Psoas muscle (tissue), 7 donors: ENCODE measurements at regions not wholly inside any gene's neighbourhood (a gene's known extent, or its start where the extent isn't known, plus 50 kb on each side); places are given as distances from the start of the nearest gene placed in this dataset.
A peak's percentile ranks its signal among the peaks of the same experiment; 100 is the strongest.
"Not testable (repeated sequence)": the region's sequence is repeated elsewhere in the genome, so short reads cannot be mapped to it uniquely, and the experiment has no call there.

Experiments used
- ATAC-seq, 4 donors: fragments of 200-7000 bp; cut with Tn5 transposase; one replicate each; pipeline ENCODE4 v1.9.1; 2020; ENCODE audit warnings: moderate library complexity in 3 of 4, mild to moderate bottlenecking in 2 of 4
- DNase-seq, 2 donors: peaks; one replicate each; pipeline ENCODE4 v3.0.0-alpha.2; 2020
- H3K27ac ChIP-seq: fragments of 200-600 bp; one replicate; pipeline ENCODE4 v1.8.0; 2022
- H3K27me3 ChIP-seq, 3 donors: fragments of 200-600 bp in 1 of 3; one replicate each; pipeline versions ENCODE4 v1.6.1 to v1.8.0; 2013 to 2022; ENCODE audit warnings: low read length in 2 of 3, mild to moderate bottlenecking in 2 of 3, moderate library complexity in 1 of 3; ENCODE audit not compliant: insufficient read depth in 3 of 3
- H3K36me3 ChIP-seq, 2 donors: fragments of 200-600 bp in 1 of 2; one replicate each; pipeline versions ENCODE4 v1.6.1 to v1.8.0; 2013 to 2022; ENCODE audit warnings: low read depth in 1 of 2, mild to moderate bottlenecking in 1 of 2, moderate library complexity in 1 of 2; ENCODE audit not compliant: insufficient read depth in 1 of 2
- H3K4me1 ChIP-seq: fragments of 200-600 bp; one replicate; pipeline ENCODE4 v1.8.0; 2022
- H3K4me3 ChIP-seq: fragments of 200-600 bp; one replicate; pipeline ENCODE4 v1.8.0; 2022; ENCODE audit warnings: mild to moderate bottlenecking
- H3K9me3 ChIP-seq: fragments of 200-600 bp; one replicate; pipeline ENCODE4 v1.8.0; 2022
- WGBS, 3 donors: extraction: QIAGEN DNeasy Blood & Tissue Kit; methylation state at CpG; one replicate each; pipeline versions ENCODE4 v1.1.6 to v1.1.7; 2013; 5-methylcytosine and 5-hydroxymethylcytosine counted together
- intact Hi-C, 2 donors: fragments of 100-400 bp; cut with DNase I; formaldehyde crosslinking; loops; one replicate each; pipeline versions ENCODE4 v1.11.0 to v1.14.2; 2022
- TF ChIP-seq, protein P1 (sequence below): fragments of 200-600 bp; IDR thresholded peaks from one replicate; pipeline ENCODE4 v1.8.0; 2022; ENCODE audit warnings: antibody characterized with exemption
- donor health status: healthy with polysubstance abuse.
- donor health status: DM: no; HTN: no; CAD: no; lungs with moderate emphysema.
- donor health status: Bipolar disorder and iron deficiency.
- donor health status: healthy.
- donor health status: DM: yes; HTN: yes; CAD: no.
- donor health status: DM: no; HTN: no; CAD: no.
- donor health status: DM: yes; HTN: yes; CAD: no.

DNA sequence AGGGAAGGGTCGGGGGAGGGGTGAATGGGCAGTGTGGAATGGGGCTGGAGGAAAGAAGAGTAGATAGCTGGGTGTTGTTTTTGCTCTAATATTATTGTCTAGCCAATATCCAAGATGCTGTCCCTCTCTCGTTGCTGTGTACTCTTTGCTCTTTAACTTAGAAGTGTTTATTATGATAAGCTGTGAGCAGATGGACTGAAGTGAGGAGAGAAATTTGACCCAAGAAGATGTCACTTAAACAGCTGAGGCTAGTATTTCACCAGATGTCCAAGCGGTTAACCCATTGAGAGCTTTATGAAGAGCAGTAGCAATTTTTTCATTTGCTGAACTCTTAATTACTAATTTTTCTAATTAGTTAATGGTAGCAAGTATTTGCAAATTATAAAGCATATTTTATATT lies 212.2 kb upstream of the TP63 start:
- intact Hi-C loops, result no loop called here
- H3K4me1 ChIP-seq, result peaks cover 15% of the 10 kb centered on the region
- H3K27ac ChIP-seq, result peak overlapping the region; percentile 81
- H3K27me3 ChIP-seq, result no peaks in the 10 kb centered on the region
- peak; percentile 82 to 94 (median 90) for ATAC-seq
- no peaks in the 10 kb centered on the region for H3K36me3 ChIP-seq
- TF ChIP-seq, protein P1, sequence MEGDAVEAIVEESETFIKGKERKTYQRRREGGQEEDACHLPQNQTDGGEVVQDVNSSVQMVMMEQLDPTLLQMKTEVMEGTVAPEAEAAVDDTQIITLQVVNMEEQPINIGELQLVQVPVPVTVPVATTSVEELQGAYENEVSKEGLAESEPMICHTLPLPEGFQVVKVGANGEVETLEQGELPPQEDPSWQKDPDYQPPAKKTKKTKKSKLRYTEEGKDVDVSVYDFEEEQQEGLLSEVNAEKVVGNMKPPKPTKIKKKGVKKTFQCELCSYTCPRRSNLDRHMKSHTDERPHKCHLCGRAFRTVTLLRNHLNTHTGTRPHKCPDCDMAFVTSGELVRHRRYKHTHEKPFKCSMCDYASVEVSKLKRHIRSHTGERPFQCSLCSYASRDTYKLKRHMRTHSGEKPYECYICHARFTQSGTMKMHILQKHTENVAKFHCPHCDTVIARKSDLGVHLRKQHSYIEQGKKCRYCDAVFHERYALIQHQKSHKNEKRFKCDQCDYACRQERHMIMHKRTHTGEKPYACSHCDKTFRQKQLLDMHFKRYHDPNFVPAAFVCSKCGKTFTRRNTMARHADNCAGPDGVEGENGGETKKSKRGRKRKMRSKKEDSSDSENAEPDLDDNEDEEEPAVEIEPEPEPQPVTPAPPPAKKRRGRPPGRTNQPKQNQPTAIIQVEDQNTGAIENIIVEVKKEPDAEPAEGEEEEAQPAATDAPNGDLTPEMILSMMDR, result no peak
- WGBS, 3 donors, result 16 to 24% (median 20%) methylated on average over 3 of the region's 3 CpGs
- H3K4me3 ChIP-seq, result peak overlapping the region; percentile 33
- DNase-seq, result no peak
- no peaks in the 10 kb centered on the region for H3K9me3 ChIP-seq

DNA sequence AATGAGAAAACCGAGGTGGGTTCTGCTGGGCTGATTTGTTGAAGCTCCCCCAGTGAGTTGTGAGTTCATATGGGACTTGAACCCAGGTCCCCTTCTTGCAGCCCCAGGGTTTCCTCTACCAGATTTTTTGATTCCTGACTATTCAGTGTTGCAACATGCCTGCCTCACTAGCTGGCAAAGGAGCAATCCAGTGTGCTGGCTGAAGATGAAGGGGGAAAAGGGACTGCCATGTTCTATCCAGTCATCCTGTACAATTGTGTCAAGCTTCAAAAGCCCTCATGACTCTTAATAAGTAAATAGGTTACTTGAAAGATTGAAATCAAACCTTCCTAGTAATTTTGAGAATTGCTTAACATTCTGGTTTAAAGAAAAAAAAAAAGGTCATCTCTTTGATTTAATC lies 211.5 kb upstream of the TP63 start:
- Histone ChIP-seq H3K27ac (peak overlapping the region; percentile 81), H3K36me3 (no peaks in the 10 kb centered on the region), H3K4me3 (peak overlapping the region; percentile 33), H3K9me3 (no peaks in the 10 kb centered on the region), H3K4me1 (peaks cover 15% of the 10 kb centered on the region), H3K27me3 (no peaks in the 10 kb centered on the region)
- TF ChIP-seq, protein P1, result no peak
- DNase-seq, result peak in 1 of 2 donors; percentile 52
- 67 to 80% (median 68%) methylated on average over 1 of the region's 1 CpG for WGBS, 3 donors
- peak; percentile 70 to 95 (median 84) for ATAC-seq
- intact Hi-C loops, result no loop called here

DNA sequence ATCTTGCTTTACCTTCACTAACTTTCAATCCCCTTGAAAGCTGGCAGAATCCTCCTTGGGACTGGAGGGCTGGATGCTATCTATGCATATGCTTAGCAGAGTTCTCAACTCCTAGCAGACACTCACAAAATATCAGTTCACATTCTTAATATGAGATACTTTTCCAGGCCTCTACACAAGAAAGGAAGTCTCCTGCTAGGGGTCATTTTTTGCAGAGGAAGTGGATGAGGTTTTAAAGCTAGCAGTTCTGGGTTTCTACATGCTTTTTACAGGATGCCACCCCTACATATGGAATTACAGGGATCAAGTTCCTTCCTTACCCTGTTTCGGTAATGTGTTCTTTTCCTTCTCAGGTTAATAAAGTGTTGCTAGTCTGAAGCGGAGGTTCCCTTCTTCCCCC lies 206.3 kb upstream of the TP63 start:
- Histone ChIP-seq H3K36me3 (no peaks in the 10 kb centered on the region), H3K9me3 (no peaks in the 10 kb centered on the region), H3K4me3 (no peak overlapping the region), H3K27me3 (no peaks in the 10 kb centered on the region), H3K4me1 (no peaks in the 10 kb centered on the region), H3K27ac (no peak overlapping the region)
- WGBS, 3 donors, result 75 to 89% (median 77%) methylated on average over 2 of the region's 2 CpGs
- DNase-seq (no peak), ATAC-seq (no peak)
- intact Hi-C loops, result no loop called here
- TF ChIP-seq, protein P1, result no peak

DNA sequence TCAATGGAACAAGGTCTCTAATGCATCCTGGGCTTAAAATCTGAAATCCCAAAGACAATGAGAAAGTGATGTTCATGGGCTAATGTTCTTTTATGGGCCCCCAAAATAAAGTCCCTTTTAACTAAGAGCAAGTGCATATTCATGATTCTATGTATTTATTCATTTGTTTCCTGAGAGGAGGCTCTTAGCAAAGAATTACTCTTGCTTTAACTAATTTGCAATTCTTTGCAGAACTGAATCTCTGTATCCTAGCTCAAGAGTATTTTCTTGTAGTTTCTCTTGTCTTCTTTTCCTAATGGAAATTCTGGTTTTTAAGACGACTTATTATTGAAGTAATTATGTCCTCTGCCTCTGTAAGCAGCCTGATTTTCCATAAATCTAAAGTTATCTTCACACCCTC lies 202.2 kb upstream of the TP63 start:
- WGBS, 3 donors, result 57 to 65% (median 58%) methylated on average over 1 of the region's 1 CpG
- Histone ChIP-seq H3K4me1 (no peaks in the 10 kb centered on the region), H3K27ac (no peak overlapping the region), H3K36me3 (no peaks in the 10 kb centered on the region), H3K4me3 (no peak overlapping the region), H3K9me3 (no peaks in the 10 kb centered on the region), H3K27me3 (no peaks in the 10 kb centered on the region)
- intact Hi-C loops, result no loop called here
- ATAC-seq (no peak), DNase-seq (no peak)
- TF ChIP-seq, protein P1, result no peak

DNA sequence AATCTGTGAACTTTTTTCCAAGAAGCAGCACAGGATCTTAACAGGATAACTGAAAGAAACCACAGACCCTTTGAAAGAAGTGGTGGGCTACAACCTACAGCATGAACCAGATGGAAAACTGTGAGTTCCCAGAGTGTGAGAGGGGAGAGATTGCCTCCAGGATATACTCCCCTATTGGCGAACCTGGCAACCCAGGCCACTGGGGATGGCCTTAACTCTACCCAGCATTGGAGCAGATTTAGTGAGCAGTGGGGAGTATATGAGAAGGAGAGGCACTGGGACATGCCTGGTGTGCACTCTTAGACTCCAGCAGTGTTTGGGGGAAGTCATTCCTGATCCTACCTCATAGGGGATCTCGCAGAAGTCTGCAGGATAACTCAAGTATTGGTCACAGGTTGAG lies 201.0 kb upstream of the TP63 start:
- no peak for DNase-seq
- no peak overlapping the region for H3K4me3 ChIP-seq
- no peak for ATAC-seq
- intact Hi-C loops, result no loop called here
- TF ChIP-seq, protein P1, result no peak
- H3K27me3 ChIP-seq, result no peaks in the 10 kb centered on the region
- H3K4me1 ChIP-seq, result no peaks in the 10 kb centered on the region
- WGBS, 3 donors, result 96 to 98% (median 96%) methylated on average over 2 of the region's 2 CpGs
- no peaks in the 10 kb centered on the region for H3K9me3 ChIP-seq
- H3K36me3 ChIP-seq, result no peaks in the 10 kb centered on the region
- no peak overlapping the region for H3K27ac ChIP-seq

DNA sequence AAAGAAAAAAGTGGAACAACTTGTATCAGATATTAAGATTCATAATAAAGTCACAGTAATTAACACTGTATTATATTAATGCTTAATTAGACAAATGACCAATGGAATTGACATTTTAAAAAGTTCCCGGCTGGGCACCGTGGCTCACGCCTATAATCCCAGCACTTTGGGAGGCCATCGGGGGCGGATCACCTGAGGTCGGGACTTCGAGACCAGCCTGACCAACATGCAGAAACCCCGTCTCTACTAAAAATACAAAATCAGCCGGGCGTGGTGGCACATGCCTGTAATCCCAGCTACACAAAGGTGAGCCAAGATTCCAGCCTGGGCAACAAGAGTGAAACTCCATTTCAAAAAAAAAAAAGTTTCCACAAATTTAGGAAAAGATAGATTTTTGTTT lies 188.9 kb upstream of the TP63 start:
- intact Hi-C loops, H3K27me3 ChIP-seq, ATAC-seq, H3K4me1 ChIP-seq, H3K9me3 ChIP-seq, H3K27ac ChIP-seq, DNase-seq, H3K4me3 ChIP-seq, H3K36me3 ChIP-seq: not testable (repeated sequence)
- 67 to 82% (median 76%) methylated on average over 10 of the region's 10 CpGs for WGBS, 3 donors
